Epithelial cell of proximal tubule (primary cell): ENCODE measurements at regions not wholly inside any gene's neighbourhood (a gene's known extent, or its start where the extent isn't known, plus 50 kb on each side); places are given as distances from the start of the nearest gene placed in this dataset.

Source experiments
- DNase-seq: peaks from one replicate; pipeline ENCODE4 v3.0.0-alpha.2; 2011; ENCODE audit warnings: low read depth
- H3K4me3 ChIP-seq: 2 replicates; pipeline ENCODE4 v1.5.1; 2011; ENCODE audit warnings: low read depth, mild to moderate bottlenecking, low read length
- TF ChIP-seq, protein P1 (sequence below): conservative IDR thresholded peaks from 2 replicates; pipeline ENCODE4 v1.5.1; 2012; ENCODE audit warnings: low read depth, mild to moderate bottlenecking, low read length

DNA sequence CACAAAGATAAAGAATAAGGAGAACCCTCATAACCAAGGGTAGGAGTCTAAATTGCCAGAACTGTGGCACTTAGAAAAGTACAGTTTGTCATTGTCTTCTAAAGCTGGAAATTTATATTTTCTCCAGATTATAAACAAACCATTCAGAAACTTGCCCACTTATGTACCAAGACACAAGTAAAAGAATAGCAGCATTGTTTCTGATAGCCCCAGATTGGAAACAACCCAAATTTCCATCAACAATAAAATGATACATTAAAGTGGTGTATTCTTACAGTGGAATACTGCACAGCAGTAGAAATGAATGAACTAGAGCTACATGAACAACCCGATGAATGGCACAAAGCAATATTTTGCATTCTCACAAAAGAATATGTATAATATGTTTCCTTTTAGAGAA is 63.1 kb upstream of the PDHA1 start:
- no peak overlapping the region for H3K4me3 ChIP-seq
- TF ChIP-seq, protein P1, sequence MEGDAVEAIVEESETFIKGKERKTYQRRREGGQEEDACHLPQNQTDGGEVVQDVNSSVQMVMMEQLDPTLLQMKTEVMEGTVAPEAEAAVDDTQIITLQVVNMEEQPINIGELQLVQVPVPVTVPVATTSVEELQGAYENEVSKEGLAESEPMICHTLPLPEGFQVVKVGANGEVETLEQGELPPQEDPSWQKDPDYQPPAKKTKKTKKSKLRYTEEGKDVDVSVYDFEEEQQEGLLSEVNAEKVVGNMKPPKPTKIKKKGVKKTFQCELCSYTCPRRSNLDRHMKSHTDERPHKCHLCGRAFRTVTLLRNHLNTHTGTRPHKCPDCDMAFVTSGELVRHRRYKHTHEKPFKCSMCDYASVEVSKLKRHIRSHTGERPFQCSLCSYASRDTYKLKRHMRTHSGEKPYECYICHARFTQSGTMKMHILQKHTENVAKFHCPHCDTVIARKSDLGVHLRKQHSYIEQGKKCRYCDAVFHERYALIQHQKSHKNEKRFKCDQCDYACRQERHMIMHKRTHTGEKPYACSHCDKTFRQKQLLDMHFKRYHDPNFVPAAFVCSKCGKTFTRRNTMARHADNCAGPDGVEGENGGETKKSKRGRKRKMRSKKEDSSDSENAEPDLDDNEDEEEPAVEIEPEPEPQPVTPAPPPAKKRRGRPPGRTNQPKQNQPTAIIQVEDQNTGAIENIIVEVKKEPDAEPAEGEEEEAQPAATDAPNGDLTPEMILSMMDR, result no peak
- DNase-seq, result no peak

DNA sequence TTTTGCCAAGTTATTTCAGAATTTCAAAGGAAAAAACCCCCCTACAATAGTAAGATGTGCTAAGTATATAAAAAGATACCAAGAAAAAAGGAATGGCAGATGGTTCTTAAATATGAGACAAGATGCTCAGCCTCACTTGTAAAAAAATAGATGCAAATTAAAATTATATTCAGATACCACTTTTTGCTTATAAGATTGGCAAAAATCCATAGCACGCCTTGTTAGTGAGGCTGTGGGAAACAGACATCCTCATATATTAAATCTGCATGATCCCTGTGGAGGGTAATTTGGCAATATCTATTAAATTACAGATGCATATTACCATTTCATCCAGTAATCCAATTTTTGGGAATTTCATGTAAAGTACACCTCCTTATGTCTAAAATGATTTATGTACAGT is 62.5 kb upstream of the PDHA1 start:
- DNase-seq, result no peak
- TF ChIP-seq, protein P1, result no peak
- no peak overlapping the region for H3K4me3 ChIP-seq

DNA sequence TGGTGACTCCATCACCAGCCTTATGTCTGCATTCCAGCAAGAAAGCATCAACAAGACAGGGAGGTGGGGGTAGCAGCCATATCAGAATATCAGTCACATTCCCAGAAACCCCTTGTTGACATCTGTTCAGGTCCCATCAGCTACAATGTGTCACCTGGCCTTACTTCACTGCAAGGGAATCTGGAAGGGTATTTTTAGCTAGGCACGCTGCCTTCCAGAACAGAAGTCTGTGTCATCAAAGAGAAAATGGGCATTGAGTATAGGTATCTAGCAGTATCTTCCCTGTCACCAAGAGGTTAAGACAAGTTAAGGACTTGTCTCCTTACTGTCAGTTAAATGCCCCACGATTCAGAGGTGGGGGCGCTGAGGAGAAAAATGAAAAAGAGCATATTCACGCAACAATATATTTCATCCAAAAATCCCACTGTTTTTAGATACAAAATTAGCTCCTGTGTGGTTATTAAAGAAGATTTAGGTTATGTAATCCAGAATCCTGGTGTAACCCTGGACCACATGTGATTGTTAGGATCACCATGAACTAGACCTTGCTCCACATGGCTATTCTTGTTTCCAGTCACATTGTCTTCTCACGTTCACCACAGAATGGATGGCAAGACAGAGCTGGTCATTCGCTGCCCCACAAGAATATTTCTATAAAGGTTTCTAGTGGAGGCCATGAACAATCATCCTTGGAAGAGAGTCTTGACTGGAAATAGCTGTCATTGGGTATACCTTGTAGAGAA is 60.0 kb upstream of the PDHA1 start:
- TF ChIP-seq, protein P1, result no peak
- DNase-seq, result no peak
- H3K4me3 ChIP-seq, result no peak overlapping the region

DNA sequence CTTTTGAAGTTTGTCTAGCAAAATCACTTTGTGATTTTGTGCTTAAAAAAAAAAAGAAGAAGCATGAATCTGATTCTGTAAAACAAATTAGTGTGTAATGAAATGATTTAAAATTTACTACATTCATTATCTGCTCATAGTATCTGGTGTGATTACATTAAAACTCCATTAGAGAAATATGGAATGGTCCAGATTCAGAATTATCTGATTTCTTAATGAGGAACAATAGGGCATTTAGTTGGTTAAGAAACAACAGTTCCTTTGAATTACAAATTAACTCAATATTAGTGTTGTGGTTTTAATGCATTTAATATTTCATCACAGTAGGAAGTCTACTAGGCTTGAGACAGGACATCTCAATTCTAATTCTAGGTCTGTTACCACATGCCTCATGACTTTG is 57.9 kb upstream of the PDHA1 start:
- TF ChIP-seq, protein P1, result no peak
- DNase-seq, result no peak
- H3K4me3 ChIP-seq, result no peak overlapping the region

DNA sequence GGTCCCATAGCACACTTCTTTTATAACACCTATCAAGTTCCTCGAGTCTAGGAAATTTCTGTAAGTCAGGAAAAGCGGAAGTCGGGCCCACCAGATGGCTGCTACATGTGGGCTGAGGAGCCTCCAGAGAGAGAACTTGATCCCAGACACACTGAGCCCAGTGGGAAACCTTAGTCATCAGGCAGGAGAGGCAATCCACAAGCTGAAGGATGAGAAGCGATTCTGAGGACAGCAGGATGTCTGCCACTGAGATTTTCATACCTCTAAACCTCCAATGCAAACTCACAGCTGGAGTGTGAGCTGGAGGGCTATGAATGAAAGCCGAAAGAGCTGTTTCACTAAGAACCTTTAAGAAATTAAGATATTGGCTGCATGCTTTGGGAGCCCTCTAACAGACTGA is 52.6 kb upstream of the PDHA1 start:
- H3K4me3 ChIP-seq, result no peak overlapping the region
- no peak for DNase-seq
- TF ChIP-seq, protein P1, result no peak

DNA sequence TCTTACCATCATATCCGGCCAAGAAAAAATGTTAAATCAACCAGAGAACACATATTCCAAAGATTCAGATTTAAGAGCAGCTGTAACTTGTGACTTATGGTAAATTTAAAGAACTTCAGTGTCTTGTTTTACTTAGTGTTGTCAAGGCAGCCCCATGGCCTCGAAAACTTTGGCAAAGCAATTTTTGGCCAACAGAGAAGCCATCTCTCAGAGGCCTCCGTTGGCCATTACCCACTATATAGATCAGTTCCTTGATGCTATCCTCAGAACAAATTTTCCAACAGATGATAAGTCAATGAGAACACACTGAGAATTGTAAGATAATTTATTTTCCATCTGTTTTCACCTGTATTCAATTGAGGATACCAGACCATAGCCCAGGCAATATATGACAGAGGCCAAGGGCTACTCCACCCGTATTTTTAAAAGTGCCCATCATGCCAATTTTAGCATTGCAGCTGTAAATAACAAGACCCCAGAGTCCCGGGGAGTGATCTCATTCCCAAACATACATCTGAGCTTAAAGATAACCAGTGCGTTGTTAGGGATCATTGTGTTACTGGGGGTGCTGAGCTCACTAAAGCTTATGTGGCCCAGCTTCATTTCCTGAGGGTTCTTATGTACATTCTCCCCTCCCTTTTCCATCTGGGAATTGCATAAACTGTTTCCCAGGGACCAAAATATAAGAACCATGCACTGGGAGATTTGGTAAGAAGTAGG is 50.0 kb upstream of the PDHA1 start:
- TF ChIP-seq, protein P1, result no peak
- H3K4me3 ChIP-seq, result no peak overlapping the region

More for the DNA sequence above, 50.0 kb upstream of the PDHA1 start:
- no peak for DNase-seq
